NCI-H82 treated with DMSO at 0.1 percent for 48 hours (cell line): ENCODE measurements at regions not wholly inside any gene's neighbourhood (a gene's known extent, or its start where the extent isn't known, plus 50 kb on each side); places are given as distances from the start of the nearest gene placed in this dataset.
"Not testable (repeated sequence)": the region's sequence is repeated elsewhere in the genome, so short reads cannot be mapped to it uniquely, and the experiment has no call there.

Experiments
- DNase-seq: peaks from one replicate; lab custom pipeline; 2025; ENCODE audit not compliant: unreplicated experiment; lab: John Stamatoyannopoulos, UW

GRCh38 chr13:107690181-107690580 is 525.2 kb downstream of the LIG4 start:
- no peak for DNase-seq

- no peak for DNase-seq
These were observed 529.5 kb downstream of the LIG4 start for GRCh38 chr13:107685876-107686275.

GRCh38 chr13:107681600-107681999 is 533.7 kb downstream of the LIG4 start:
- no peak for DNase-seq

GRCh38 chr13:107680115-107680514 is 535.2 kb downstream of the LIG4 start:
- DNase-seq = no peak

- DNase-seq = peak; percentile 37
These were observed 537.2 kb downstream of the LIG4 start for GRCh38 chr13:107678075-107678689.

- no peak for DNase-seq
These were observed 539.3 kb downstream of the LIG4 start for GRCh38 chr13:107675847-107676550.

GRCh38 chr13:107669391-107669993 is 545.8 kb downstream of the LIG4 start:
- DNase-seq = no peak

GRCh38 chr13:107665926-107666458 is 549.3 kb downstream of the LIG4 start:
- DNase-seq = no peak

- peak; percentile 13 for DNase-seq
These were observed 565.1 kb downstream of the LIG4 start for GRCh38 chr13:107650081-107650701.

- no peak for DNase-seq
These were observed 566.3 kb downstream of the LIG4 start for GRCh38 chr13:107649079-107649478.

- no peak for DNase-seq
These were observed 571.2 kb downstream of the LIG4 start for GRCh38 chr13:107644136-107644535.

GRCh38 chr13:107643615-107644014 is 571.7 kb downstream of the LIG4 start:
- DNase-seq = no peak

GRCh38 chr13:107642831-107643230 is 572.5 kb downstream of the LIG4 start:
- no peak for DNase-seq

GRCh38 chr13:107641574-107641973 is 573.8 kb downstream of the LIG4 start:
- no peak for DNase-seq

- no peak for DNase-seq
These were observed 589.7 kb downstream of the LIG4 start for GRCh38 chr13:107625648-107626047.

- DNase-seq = no peak
These were observed 597.8 kb downstream of the LIG4 start for GRCh38 chr13:107617527-107617926.

- no peak for DNase-seq
These were observed 603.0 kb downstream of the LIG4 start for GRCh38 chr13:107612376-107612775.

- DNase-seq = no peak
These were observed 606.6 kb downstream of the LIG4 start for GRCh38 chr13:107608736-107609135.

GRCh38 chr13:107600971-107601370 is 614.4 kb downstream of the LIG4 start:
- no peak for DNase-seq

- not testable (repeated sequence) for DNase-seq
These were observed 619.0 kb downstream of the LIG4 start for GRCh38 chr13:107596306-107596705.

GRCh38 chr13:107590556-107590955 is 624.8 kb downstream of the LIG4 start:
- no peak for DNase-seq

GRCh38 chr13:107587681-107588080 is 627.7 kb downstream of the LIG4 start:
- DNase-seq = no peak
